ENCODE measurements at regions not wholly inside any gene's neighbourhood (a gene's known extent, or its start where the extent isn't known, plus 50 kb on each side); places are given as distances from the start of the nearest gene placed in this dataset.

- intact Hi-C loops (cut with micrococcal nuclease; ENCODE audit: unreplicated experiment): no loop called here
- H3K4me3 ChIP-seq (ENCODE audit: low read depth, low read length, poor library complexity, severe bottlenecking): no peak overlapping the region
- H3K27me3 ChIP-seq (replicated peaks; ENCODE audit: insufficient read depth, low read depth, low read length, poor library complexity): peaks cover 85% of the 10 kb centered on the region
- TF ChIP-seq EZH2 (IDR thresholded peaks at IDR 0.05; ENCODE audit: borderline replicate concordance, low read depth, low read length, poor library complexity, severe bottlenecking): no peak
- TF ChIP-seq, protein P1, sequence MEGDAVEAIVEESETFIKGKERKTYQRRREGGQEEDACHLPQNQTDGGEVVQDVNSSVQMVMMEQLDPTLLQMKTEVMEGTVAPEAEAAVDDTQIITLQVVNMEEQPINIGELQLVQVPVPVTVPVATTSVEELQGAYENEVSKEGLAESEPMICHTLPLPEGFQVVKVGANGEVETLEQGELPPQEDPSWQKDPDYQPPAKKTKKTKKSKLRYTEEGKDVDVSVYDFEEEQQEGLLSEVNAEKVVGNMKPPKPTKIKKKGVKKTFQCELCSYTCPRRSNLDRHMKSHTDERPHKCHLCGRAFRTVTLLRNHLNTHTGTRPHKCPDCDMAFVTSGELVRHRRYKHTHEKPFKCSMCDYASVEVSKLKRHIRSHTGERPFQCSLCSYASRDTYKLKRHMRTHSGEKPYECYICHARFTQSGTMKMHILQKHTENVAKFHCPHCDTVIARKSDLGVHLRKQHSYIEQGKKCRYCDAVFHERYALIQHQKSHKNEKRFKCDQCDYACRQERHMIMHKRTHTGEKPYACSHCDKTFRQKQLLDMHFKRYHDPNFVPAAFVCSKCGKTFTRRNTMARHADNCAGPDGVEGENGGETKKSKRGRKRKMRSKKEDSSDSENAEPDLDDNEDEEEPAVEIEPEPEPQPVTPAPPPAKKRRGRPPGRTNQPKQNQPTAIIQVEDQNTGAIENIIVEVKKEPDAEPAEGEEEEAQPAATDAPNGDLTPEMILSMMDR (conservative IDR thresholded peaks at IDR 0.05; ENCODE audit: low read depth, low read length): no peak
- no TSS peak for BruUV-seq (replicated peaks)
- CTCF ChIA-PET: no interaction called here
- POLR2A ChIA-PET (ENCODE audit: low non-redundant PET): no interaction called here
- no peaks in the 10 kb centered on the region for H3K9me3 ChIP-seq (ENCODE audit: low read depth, low read length, poor library complexity, severe bottlenecking)
- no peaks in the 10 kb centered on the region for H3K4me1 ChIP-seq (ENCODE audit: insufficient read depth, low read length, poor library complexity, severe bottlenecking)
- H3K27ac ChIP-seq (ENCODE audit: low read depth, low read length, poor library complexity, severe bottlenecking): no peak overlapping the region
- no peaks in the 10 kb centered on the region for H3K36me3 ChIP-seq (ENCODE audit: insufficient read depth, low read length, poor library complexity, severe bottlenecking)
- DNase-seq (ENCODE audit: low spot score): no peak
Observed at GRCh38 chr13:111415246-111415645, 94.8 kb downstream of the TEX29 start.

DNA sequence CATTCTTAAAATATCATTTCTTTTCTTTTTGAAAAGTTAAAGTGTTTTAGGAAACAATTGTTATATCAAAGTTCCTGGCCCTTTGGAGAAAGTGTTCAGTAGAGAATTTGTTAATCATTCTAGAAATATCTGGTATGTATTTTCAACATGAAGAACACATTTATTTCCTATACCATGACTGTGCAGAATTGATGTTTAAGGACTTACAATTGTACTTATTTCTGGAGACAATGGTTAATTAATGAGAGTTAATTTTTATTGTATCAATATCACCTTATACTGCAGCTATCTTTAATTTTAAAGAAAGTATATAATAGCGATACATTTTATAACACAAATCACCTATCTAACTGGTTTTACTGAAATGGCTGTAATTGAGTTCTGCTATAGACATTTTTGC lies 95.3 kb downstream of the TEX29 start:
- Histone ChIP-seq H3K9me3 (ENCODE audit: low read depth, low read length, poor library complexity, severe bottlenecking) (no peaks in the 10 kb centered on the region), H3K4me3 (ENCODE audit: low read depth, low read length, poor library complexity, severe bottlenecking) (no peak overlapping the region), H3K27me3 (replicated peaks; ENCODE audit: insufficient read depth, low read depth, low read length, poor library complexity) (peaks cover 85% of the 10 kb centered on the region), H3K36me3 (ENCODE audit: insufficient read depth, low read length, poor library complexity, severe bottlenecking) (no peaks in the 10 kb centered on the region), H3K27ac (ENCODE audit: low read depth, low read length, poor library complexity, severe bottlenecking) (no peak overlapping the region), H3K4me1 (ENCODE audit: insufficient read depth, low read length, poor library complexity, severe bottlenecking) (no peaks in the 10 kb centered on the region)
- intact Hi-C loops (cut with micrococcal nuclease; ENCODE audit: unreplicated experiment): no loop called here
- CTCF ChIA-PET: no interaction called here
- no peak for DNase-seq (ENCODE audit: low spot score)
- POLR2A ChIA-PET (ENCODE audit: low non-redundant PET): no interaction called here
- BruUV-seq (replicated peaks): no TSS peak
- no peak for TF ChIP-seq EZH2 (IDR thresholded peaks at IDR 0.05; ENCODE audit: borderline replicate concordance, low read depth, low read length, poor library complexity, severe bottlenecking)
- TF ChIP-seq, protein P1 (conservative IDR thresholded peaks at IDR 0.05; ENCODE audit: low read depth, low read length): no peak

GRCh38 chr13:111418101-111418500 lies 97.7 kb downstream of the TEX29 start:
- ChIA-PET POLR2A (ENCODE audit: low non-redundant PET) (no interaction called here), CTCF (no interaction called here)
- peaks cover 72% of the 10 kb centered on the region for H3K27me3 ChIP-seq (replicated peaks; ENCODE audit: insufficient read depth, low read depth, low read length, poor library complexity)
- H3K4me1 ChIP-seq (ENCODE audit: insufficient read depth, low read length, poor library complexity, severe bottlenecking): no peaks in the 10 kb centered on the region
- no peak overlapping the region for H3K27ac ChIP-seq (ENCODE audit: low read depth, low read length, poor library complexity, severe bottlenecking)
- H3K4me3 ChIP-seq (ENCODE audit: low read depth, low read length, poor library complexity, severe bottlenecking): no peak overlapping the region
- DNase-seq (ENCODE audit: low spot score): no peak
- no TSS peak for BruUV-seq (replicated peaks)
- intact Hi-C loops (cut with micrococcal nuclease; ENCODE audit: unreplicated experiment): no loop called here
- TF ChIP-seq, protein P1 (conservative IDR thresholded peaks at IDR 0.05; ENCODE audit: low read depth, low read length): no peak
- TF ChIP-seq EZH2 (IDR thresholded peaks at IDR 0.05; ENCODE audit: borderline replicate concordance, low read depth, low read length, poor library complexity, severe bottlenecking): no peak
- H3K9me3 ChIP-seq (ENCODE audit: low read depth, low read length, poor library complexity, severe bottlenecking): no peaks in the 10 kb centered on the region
- no peaks in the 10 kb centered on the region for H3K36me3 ChIP-seq (ENCODE audit: insufficient read depth, low read length, poor library complexity, severe bottlenecking)
